K562 (cell line): ENCODE measurements at regions not wholly inside any gene's neighbourhood (a gene's known extent, or its start where the extent isn't known, plus 50 kb on each side); places are given as distances from the start of the nearest gene placed in this dataset.

Source experiments
- CTCF ChIP-seq, 3 experiments: IDR thresholded peaks in 2 of 3; conservative IDR thresholded peaks in 1 of 3; 2 replicates each; pipeline ENCODE4 v1.5.1; 2011 to 2012; ENCODE audit warnings: low read length in 3 of 3, mild to moderate bottlenecking in 3 of 3, control low read depth in 2 of 3, improper control_type of control experiment in 1 of 3, inconsistent platforms in 1 of 3, low read depth in 1 of 3, mixed read lengths in 1 of 3, moderate library complexity in 1 of 3; ENCODE audit not compliant: insufficient read depth in 2 of 3
- RAD21 ChIP-seq, 2 experiments: fragments of 250-450 bp in 1 of 2; fragments of 450-650 bp in 1 of 2; sonication (Bioruptor Pico) in 1 of 2; formaldehyde crosslinking in 1 of 2; IDR thresholded peaks in 1 of 2; conservative IDR thresholded peaks in 1 of 2; 2 replicates each; pipeline versions ENCODE4 v1.4.0 to v1.8.0; 2020 to 2022; ENCODE audit warnings: mild to moderate bottlenecking in 2 of 2, moderate library complexity in 1 of 2
- REST ChIP-seq, 2 experiments: fragments of 450-650 bp; formaldehyde crosslinking in 1 of 2; IDR thresholded peaks; 2 replicates each; pipeline versions ENCODE4 v1.4.0 to v1.6.1; 2014 to 2020; ENCODE audit warnings: mild to moderate bottlenecking in 2 of 2, borderline replicate concordance in 1 of 2, low read depth in 1 of 2
- STAT6 ChIP-seq: sonication (generic); formaldehyde crosslinking; IDR thresholded peaks from 2 replicates; pipeline ENCODE4 v1.8.1; 2023; ENCODE audit warnings: mild to moderate bottlenecking, missing genetic modification reagents

- TF ChIP-seq REST (IDR thresholded peaks at IDR 0.05; ENCODE audit: borderline replicate concordance), result peak; percentile 34; the same call in 1 of the 2 replicates
- no peak for TF ChIP-seq REST (CRISPR knock-in tag; IDR thresholded peaks at IDR 0.05; ENCODE audit: low read depth)
- TF ChIP-seq CTCF (IDR thresholded peaks at IDR 0.05 in 2 of 3, conservative IDR thresholded peaks at IDR 0.05 in 1 of 3; ENCODE audit: insufficient read depth in 2 of 3, low read depth in 1 of 3, low read length in 3 of 3), result peak in 2 of 3 experiments; percentile 7 to 31; a peak in 2 of 6 replicates
- no peak for TF ChIP-seq STAT6 (CRISPR knock-in tag)
- TF ChIP-seq RAD21 (CRISPR knock-in tag; conservative IDR thresholded peaks at IDR 0.05 in 1 of 2, IDR thresholded peaks at IDR 0.05 in 1 of 2), result peak; percentile 28 to 52; a peak in 3 of 4 replicates
- TF ChIP-seq, all 486 proteins: peak for 3
Observed at GRCh38 chr15:95888762-95889161, 441.7 kb upstream of the NR2F2 start (continued).
